GM18520 (cell line): ENCODE measurements at regions not wholly inside any gene's neighbourhood (a gene's known extent, or its start where the extent isn't known, plus 50 kb on each side); places are given as distances from the start of the nearest gene placed in this dataset.

ENCODE experiments used
- ATAC-seq: cut with Tn5 transposase; IDR thresholded peaks from one replicate; pipeline ENCODE4 v1.9.1; 2021; ENCODE audit not compliant: unreplicated experiment

GRCh38 chr1:244219149-244219548 lies 168.1 kb downstream of the ZBTB18 start:
- no peak for ATAC-seq

DNA sequence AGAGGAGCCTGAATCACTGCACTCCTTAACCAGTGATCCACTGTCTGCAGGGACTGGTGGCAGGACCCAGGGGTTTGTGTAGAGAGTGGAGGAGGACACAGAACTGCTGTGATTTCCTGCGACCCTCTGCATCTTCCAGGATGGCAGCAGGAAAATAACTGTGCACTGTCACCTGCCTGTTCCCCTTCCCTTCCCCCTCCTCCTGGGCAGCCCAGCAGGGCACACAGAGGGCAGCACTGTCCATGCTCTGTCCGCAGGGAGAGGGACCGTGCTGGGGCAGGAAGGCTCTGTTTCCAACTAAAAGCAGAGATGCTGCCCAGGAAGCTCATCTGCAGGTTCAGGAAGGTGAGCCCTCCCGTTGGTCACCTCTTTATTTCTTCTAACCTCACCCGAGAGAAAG lies 168.7 kb downstream of the ZBTB18 start:
- ATAC-seq, result no peak

DNA sequence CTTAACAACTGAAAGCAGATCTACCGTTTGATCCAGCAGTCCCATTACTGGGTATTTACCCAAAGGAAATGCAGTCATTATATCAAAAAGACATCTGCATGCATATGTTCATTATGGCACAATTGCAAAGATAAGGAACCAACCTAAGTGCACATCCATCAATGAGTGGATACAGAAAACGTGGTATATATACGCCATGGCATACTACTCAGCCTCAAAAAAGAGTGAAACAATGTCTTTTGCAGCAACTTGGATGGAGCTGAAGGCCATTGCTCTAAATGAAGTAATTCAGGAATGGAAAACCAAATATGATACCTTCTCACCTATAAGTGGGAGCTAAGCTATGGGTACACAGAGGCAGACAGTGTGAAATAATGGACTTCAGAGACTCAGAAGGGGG lies 169.3 kb downstream of the ZBTB18 start:
- ATAC-seq, result no peak

- ATAC-seq, result no peak
Measured at GRCh38 chr1:244221991-244222390, 170.9 kb downstream of the ZBTB18 start.

DNA sequence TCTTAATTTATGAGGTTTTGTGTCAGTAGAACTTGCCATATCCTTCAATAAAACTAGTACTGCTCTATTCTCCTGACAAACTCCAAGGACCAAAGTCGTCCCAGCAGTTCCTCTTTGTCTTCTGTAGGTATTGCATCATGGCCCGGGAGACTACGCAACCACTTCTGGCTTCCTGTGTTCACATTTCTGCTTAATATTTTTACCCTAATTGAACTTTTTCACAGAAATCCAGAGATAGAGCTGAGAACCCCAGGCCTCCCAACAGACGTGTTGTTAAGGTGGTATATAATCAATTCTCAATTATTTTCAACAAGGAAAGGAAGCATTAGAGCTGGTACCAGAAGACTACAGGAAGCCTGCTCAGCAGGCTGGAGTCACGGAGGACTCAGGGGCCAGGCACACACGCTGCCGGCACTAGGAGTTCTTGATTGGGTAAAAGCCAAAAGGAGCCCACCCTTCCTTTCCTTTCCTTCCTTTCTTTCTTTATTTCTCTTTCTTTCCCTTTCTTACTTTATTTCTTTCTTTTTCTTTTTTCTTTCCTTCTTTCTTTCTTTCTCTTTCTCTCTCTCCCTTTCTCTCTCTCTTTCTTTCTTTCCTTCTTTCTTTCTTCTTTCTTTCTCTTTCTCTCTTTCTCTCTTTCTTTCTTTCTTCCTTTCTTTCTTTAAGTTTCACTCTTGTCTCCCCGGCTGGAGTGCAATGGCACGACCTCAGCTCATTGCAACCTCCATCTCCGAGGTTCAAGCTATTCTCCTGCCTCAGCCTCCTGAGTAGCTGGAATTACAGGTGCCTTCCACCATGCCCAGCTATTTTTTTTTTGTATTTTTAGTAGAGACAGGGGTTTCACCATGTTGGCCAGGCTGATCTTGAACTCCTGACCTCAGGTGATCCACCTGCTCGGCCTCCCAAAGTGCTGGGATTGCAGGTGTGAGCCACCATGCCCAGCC lies 173.7 kb downstream of the ZBTB18 start:
- no peak for ATAC-seq

DNA sequence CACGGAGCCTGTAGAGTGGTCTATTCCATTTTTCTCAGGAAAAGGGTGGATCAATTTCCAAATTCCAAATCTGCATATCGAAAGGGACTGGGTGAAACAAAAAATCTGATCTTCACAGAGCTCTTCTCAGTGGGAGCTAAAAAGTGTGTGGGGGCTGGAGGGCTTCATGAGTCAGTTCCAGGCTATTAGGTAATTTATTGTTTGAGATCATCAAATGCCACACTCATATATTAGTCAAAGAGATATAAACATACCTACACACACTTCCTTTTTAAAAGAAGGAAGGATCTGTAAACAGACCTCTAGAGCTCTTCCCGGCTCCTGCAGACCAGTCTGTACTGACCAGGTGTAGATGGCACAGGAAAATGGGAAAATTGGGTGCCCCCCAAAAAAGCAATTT lies 175.4 kb downstream of the ZBTB18 start:
- ATAC-seq, result no peak

- ATAC-seq, result no peak
Measured at GRCh38 chr1:244230470-244230869, 179.4 kb downstream of the ZBTB18 start.

DNA sequence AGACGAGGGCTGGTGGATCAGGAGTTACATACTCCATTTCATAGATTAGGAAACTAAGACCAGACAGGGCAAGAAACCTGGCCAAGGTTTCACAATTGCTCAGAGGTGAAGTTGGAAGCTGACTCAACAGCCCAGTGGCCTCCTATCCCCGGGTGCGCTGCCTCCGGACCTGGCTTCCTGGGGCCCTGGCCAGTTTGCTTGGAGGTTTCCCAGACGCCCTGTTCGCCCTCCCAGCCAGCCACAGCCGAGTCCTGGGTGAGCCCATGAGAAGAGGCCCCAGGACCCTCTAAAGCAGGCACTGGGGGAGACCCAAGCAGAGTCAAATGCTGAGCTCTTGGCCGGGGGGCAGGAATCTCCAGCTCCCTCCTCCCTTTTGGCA lies 180.1 kb downstream of the ZBTB18 start:
- no peak for ATAC-seq

DNA sequence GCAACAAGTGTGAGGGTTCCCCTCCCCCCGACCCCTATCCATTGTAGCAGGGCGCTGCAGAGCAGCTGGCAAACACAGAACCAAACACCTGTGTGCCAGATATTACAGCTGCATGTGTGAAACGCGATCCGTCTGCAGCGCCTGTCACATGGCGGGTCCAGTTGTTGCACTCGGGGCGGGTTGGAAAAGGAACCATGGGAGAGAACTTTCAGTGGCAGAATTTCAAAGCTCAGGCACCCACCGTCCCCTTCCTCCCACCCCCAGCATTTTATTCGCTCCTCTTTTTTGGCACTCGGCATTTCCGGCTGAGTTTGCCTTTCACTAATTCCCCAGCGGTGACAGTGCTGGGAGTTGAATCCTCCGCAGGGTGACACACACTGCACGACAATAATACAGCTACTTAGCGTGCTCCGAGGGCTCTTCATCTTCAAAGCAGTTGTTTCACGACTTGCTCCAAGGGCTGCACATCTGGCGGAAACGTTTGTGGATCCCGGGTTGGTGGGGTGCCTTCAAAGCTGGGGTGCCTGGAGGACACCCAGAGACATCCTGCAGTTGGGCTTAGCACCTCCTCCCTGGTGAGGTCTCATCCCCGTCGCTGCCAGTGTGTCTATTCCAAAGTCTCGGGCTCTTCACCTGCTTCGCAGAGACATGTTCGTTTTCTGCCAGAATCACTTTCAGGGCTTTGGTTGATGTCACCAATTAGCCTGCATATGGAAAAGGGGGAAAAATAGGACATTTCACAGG lies 180.7 kb downstream of the ZBTB18 start:
- ATAC-seq, result no peak

DNA sequence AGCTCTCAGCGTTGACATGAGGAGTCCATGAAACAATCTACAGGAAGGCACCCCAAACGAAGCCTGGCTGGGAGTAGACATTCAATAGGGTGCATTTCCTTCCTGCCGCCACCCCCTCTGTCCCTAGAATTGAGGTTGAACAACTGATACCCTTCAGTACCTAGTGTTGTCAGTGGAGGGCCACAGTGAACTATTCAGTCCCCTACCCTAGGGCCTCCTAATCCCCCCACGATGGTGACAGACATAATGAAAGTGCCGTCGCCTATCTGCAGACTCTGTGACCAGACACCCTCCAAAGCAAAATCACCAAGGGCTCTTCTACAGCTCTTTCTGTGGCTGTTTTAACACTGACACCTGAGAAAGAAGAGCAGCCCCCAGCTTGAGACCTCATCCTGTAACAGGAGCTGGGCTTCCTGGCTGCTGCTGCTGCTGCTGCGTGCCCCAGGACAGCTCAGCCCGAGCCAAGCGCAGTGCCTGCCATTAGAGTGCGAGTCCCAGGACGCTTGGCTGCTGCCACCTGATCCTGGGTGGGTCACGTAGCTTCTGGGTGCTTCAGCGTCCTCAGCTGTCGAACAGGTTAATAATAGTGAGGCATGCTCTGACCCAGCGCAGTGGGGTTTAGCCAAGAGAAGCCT lies 183.0 kb downstream of the ZBTB18 start:
- no peak for ATAC-seq

DNA sequence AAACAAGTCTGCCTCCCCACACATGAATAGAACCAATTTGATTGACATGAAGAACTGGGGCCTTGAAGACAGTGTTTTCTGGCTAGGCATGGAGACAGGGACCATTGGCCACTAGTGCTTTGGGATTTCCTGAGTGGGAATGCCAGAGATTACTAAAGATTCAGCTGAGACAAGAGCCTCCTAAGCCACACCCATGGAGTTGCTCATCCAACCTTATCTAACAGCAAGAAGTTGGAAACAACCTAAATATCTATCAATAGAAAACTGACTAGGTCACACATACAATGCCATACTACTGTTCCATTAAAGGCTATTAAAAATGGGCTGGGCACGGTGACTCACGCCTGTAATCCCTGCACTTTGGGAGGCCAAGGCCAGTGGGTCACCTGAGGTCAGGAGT lies 184.1 kb downstream of the ZBTB18 start:
- ATAC-seq, result no peak

DNA sequence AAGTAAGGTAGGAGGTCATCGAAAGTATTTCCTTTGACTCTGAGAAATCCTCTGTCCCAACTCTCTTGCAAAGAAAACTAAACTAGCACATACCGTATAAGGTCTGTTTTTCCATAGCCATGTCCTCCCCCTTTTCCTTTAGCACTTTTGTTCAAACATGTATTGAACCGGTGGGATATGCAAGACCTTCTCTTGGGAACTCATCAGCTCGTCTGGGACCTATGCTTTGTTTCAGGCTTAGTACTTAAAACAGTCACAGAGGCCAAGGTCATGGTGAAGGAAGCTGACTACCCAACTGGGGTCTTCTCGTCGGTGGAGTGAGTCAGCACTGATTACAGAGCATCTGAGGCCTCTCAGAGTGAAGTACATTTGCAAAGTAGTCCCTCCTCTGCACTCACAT lies 185.0 kb downstream of the ZBTB18 start:
- ATAC-seq, result no peak

DNA sequence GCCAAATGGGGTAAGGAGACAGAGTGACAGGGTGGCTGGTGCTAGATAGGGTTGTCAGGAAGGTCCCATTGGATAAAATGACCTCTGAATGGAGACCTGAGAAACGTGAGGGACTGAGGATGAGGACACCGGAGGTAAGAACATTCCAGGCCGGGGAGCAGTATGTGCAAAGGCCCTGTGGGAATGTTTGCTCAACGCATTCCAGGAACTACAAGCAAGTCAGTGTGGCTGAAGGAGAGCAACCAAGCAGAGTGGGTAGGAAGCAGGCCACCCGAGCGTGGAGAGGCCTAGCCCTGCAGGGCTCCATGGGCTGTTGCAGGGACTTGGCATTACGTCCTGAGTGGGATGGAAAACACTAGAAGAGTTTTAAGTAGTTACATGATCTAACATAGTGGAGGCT lies 185.6 kb downstream of the ZBTB18 start:
- ATAC-seq, result no peak

- no peak for ATAC-seq
Measured at GRCh38 chr1:244237445-244237844, 186.4 kb downstream of the ZBTB18 start.

- no peak for ATAC-seq
Measured at GRCh38 chr1:244239261-244239770, 188.2 kb downstream of the ZBTB18 start.

GRCh38 chr1:244241438-244241837 lies 190.4 kb downstream of the ZBTB18 start:
- ATAC-seq, result no peak

DNA sequence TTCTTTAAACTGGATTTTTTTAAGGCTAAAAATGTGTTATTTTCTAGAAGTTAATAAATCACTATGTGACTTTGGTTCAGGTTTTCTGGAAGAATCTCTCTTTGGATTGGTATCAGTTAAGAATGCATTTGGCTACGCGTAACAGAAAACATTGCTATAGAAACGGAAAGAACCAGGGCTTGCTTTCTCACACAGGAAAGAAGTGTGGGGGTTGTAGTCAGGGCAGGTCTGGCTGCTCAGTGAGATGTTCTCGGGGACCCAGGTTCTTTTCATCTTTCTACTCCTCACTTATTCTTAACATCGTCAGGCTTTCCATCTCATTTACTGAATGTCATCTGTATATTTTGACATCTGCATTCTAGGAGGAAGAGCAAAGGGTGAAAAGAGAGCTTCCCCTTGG lies 191.4 kb downstream of the ZBTB18 start:
- ATAC-seq, result peak; percentile 47

- no peak for ATAC-seq
Measured at GRCh38 chr1:244246334-244246733, 195.3 kb downstream of the ZBTB18 start.

DNA sequence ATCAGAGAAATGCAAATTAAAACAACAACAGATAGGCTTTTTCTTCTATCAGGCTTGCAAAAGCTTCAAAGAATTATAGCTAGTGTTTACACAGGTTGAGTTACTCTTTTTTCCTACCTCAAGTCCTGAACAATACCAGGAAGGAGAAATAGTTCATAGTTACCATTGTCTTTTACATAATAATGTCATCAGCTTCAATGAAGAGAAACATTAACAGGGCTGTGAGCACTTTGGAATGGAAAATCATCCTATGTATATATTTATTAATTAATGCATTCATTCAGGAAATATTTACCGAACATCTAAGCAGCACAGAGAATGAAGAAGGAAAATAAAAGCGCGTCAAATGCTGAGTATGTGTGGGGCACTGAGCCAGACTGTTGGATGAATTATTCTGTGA lies 197.3 kb downstream of the ZBTB18 start:
- no peak for ATAC-seq

DNA sequence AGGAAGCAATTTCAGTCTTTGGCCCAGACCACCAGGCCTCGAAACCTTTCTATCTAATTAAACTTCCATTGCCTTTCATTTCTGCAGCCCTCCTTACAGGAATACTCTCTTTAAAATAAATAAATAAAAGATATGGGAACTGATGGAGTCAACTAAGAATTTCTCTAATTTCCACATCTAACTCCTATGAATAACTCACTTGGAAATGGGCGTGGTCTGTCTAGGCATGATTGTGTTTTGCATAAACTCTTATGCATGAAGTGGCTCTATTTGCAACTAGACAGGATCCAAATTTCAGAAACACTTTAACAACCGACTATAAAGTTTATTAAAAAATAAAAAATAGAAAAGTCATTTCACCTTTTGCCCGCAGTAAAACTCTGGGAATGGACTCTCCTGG lies 199.5 kb downstream of the ADSS2 start:
- no peak for ATAC-seq

GRCh38 chr1:244254467-244254866 lies 197.2 kb downstream of the ADSS2 start:
- no peak for ATAC-seq
